SK-MEL-5 (cell line): ENCODE measurements at regions not wholly inside any gene's neighbourhood (a gene's known extent, or its start where the extent isn't known, plus 50 kb on each side); places are given as distances from the start of the nearest gene placed in this dataset.

Experiments used
- DNase-seq: peaks from one replicate; pipeline ENCODE4 v3.0.0-alpha.2; 2016; ENCODE audit warnings: low read depth, low spot score
- in situ Hi-C: cut with HindIII; loops from 2 replicates; pipeline ENCODE4 v1.10.0; 2016; ENCODE audit warnings: low sequenced_read_pairs, high pct_unique_total_duplicates, low pct_unique_long_range_greater_than_20kb

GRCh38 chr22:44364751-44365130 lies 52.0 kb upstream of the SHISAL1 start:
- no peak for DNase-seq
- in situ Hi-C loops: no loop called here

GRCh38 chr22:44363980-44364750 lies 51.4 kb upstream of the SHISAL1 start:
- in situ Hi-C loops: no loop called here
- DNase-seq: no peak

- peak; percentile 50 for DNase-seq
Measured at GRCh38 chr22:44363013-44363979, 50.5 kb upstream of the SHISAL1 start.

GRCh38 chr22:44362249-44363012 lies 49.7 kb upstream of the SHISAL1 start:
- in situ Hi-C loops: no loop called here
- DNase-seq: no peak

More at GRCh38 chr22:44363013-44363979, 50.5 kb upstream of the SHISAL1 start:
- in situ Hi-C loops: no loop called here
